Sigmoid colon (tissue), 4 donors: ENCODE measurements at regions not wholly inside any gene's neighbourhood (a gene's known extent, or its start where the extent isn't known, plus 50 kb on each side); places are given as distances from the start of the nearest gene placed in this dataset.

Experiments
- EP300 ChIP-seq, 4 donors: sonication (generic); formaldehyde crosslinking; IDR thresholded peaks; one replicate each; pipeline ENCODE4 v1.6.1; 2017; ENCODE audit warnings: antibody characterized with exemption in 4 of 4
- POLR2A ChIP-seq, 2 donors: fragments of 450-650 bp; IDR thresholded peaks; one replicate each; pipeline ENCODE4 v1.6.1; 2016; ENCODE audit warnings: antibody characterized with exemption in 2 of 2, mild to moderate bottlenecking in 2 of 2, moderate library complexity in 2 of 2
- POLR2AphosphoS5 ChIP-seq, 4 donors: sonication (generic); formaldehyde crosslinking; IDR thresholded peaks; one replicate each; pipeline ENCODE4 v1.6.1; 2017; ENCODE audit warnings: antibody characterized with exemption in 4 of 4
- TF ChIP-seq, protein P1 (sequence below), 4 experiments: fragments of 450-650 bp in 3 of 4; fragments of 200-600 bp in 1 of 4; IDR thresholded peaks; one replicate each; pipeline ENCODE4 v1.5.1; 2016 to 2019; ENCODE audit warnings: antibody characterized with exemption in 4 of 4, mild to moderate bottlenecking in 3 of 4, moderate library complexity in 2 of 4

GRCh38 chr15:62582580-62582979 is 417.5 kb upstream of the C2CD4B start:
- TF ChIP-seq, protein P1, sequence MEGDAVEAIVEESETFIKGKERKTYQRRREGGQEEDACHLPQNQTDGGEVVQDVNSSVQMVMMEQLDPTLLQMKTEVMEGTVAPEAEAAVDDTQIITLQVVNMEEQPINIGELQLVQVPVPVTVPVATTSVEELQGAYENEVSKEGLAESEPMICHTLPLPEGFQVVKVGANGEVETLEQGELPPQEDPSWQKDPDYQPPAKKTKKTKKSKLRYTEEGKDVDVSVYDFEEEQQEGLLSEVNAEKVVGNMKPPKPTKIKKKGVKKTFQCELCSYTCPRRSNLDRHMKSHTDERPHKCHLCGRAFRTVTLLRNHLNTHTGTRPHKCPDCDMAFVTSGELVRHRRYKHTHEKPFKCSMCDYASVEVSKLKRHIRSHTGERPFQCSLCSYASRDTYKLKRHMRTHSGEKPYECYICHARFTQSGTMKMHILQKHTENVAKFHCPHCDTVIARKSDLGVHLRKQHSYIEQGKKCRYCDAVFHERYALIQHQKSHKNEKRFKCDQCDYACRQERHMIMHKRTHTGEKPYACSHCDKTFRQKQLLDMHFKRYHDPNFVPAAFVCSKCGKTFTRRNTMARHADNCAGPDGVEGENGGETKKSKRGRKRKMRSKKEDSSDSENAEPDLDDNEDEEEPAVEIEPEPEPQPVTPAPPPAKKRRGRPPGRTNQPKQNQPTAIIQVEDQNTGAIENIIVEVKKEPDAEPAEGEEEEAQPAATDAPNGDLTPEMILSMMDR (IDR thresholded peaks at IDR 0.05): no peak
- TF ChIP-seq POLR2A (IDR thresholded peaks at IDR 0.05) (no peak), POLR2AphosphoS5 (IDR thresholded peaks at IDR 0.05) (no peak), EP300 (IDR thresholded peaks at IDR 0.05) (no peak)
